GM21360 (cell line): ENCODE measurements at regions not wholly inside any gene's neighbourhood (a gene's known extent, or its start where the extent isn't known, plus 50 kb on each side); places are given as distances from the start of the nearest gene placed in this dataset.
"Not testable (repeated sequence)": the region's sequence is repeated elsewhere in the genome, so short reads cannot be mapped to it uniquely, and the experiment has no call there.

Experiments
- ATAC-seq: cut with Tn5 transposase; IDR thresholded peaks from one replicate; pipeline ENCODE4 v1.9.1; 2021; ENCODE audit warnings: mild to moderate bottlenecking, moderate library complexity; ENCODE audit not compliant: unreplicated experiment

DNA sequence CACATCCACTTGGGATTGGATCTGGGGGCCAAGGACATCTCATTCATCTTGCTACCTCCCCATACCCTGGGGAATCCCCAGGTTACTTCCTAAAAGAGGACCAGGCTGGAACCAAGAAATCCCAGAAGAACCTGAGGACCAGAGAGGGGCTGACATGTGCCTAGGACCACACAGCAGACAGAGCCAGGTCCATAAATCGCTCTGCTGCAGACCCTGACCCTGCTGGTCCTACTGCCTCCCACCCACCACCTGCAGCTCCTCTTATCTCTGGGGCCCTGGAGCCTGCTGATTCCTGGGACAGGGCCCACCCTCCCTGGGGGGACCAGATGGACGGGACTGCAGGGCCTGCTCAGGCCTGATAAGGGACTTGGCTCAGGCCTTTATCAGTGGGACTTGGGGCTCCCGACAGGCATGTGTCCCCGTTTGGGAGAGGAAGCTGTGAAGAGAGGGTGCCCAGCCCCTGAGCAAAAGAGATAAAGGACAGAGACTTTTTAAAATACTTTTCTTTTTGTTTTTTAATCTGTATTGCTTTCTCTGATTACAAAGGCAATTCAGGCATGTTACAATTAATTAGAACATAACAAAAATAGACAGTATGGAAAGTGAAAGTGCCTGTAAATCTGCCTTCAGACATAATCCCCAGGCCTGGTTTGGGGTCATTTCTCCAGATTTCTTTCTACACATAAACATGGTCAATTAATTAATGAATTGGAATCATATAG is 101.3 kb upstream of the LARP1 start:
- no peak for ATAC-seq

DNA sequence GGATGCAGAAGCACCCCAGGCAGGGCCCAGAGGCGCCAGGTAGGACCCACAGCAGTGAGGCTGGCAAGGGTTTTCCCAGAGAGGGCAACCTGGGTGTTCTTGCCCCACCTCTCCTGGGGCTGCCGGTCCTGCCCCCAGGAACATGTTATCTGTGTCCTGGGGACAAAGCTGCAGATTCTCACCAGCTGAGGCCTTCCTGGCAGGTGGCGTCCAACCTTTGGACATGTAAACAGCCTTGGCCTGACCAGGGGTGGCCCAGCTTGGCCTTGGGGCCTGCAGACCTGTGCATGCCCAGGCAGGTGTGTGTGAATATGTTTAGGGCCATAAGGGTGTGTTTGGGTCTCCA is 101.8 kb upstream of the LARP1 start:
- no peak for ATAC-seq

DNA sequence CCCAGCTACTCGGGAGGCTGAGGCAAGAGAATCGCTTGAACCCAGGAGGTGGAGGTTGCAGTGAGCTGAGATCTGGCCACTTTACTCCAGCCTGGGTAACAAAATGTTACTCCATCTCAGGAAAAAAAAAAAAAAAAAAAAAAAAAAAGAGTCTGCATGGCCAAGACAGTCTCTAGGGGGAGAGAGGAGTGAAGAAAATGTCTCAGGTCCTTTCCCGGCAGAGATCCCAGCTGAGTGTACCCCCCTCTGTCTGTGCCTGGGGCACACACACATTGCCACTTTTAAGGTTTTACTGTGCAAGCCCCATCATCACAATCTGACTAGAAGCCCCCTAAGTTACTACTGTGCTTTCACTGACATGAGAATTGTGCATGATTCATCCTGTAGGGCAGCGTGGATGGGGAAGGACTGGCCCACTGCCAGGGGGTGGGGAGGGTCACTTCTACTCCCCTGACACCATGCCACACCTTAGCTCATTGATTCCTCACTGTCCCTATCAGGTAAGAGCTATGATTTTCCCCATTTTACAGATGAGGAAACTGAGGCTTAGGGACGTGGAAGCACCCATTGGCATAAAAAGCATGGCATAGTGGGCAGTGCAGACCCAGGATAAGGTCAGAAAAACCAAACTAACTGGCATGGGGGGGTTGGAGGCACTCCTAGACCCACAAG is 102.3 kb upstream of the LARP1 start:
- ATAC-seq = no peak

DNA sequence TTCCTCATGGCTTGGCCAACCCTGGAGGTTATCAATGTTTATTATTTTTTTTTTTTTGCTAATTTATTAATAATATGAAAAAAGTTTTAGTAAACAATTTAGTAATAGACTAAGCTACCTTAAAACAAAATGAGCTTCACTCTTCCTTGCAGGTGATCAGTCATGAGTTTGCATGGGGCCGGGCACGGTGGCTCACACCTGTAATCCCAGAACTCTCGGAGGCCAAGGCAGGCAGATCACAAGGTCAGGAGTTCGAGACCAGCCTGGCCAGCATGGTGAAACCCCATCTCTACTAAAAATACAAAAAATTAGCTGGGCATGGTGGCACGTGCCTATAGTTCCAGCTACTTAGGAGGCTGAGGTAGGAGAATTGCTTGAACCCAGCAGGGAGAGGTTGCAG is 103.4 kb upstream of the LARP1 start:
- not testable (repeated sequence) for ATAC-seq

DNA sequence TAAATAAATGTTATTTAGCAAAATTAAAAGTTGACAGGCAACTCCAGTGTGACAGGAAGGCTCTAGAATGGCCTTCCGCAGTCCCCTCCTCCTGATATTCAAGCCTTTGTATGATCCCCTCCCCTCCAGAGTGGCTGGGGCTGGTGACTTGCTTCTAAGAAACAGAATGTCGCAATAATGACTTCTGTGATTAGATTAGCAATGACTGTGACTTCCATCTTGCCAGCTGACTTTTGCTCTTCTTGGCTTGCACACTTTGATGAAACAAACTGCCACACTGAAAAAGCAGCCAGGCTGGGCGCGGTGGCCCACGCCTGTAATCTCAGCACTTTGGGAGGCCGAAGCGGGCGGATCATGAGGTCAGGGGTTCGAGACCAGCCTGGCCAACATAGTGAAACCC is 106.5 kb upstream of the LARP1 start:
- no peak for ATAC-seq

DNA sequence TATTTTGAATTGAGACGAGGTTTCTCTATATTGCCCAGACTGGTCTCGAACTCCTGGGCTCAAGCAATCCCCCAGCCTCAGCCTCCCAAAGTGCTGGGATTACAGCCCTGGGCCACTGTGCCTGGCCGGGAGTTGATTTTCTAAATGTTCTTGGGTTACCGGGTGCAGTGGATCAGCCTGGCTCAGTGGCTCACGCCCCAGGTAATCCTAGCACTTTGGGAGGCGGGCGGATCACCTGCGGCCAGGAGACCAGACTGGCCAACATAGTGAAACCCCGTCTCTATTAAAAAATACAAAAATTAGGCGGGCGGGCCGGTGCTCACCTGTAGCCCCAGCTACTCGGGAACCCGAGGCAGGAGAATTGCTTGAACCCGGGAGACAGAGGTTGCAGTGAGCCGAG is 106.9 kb upstream of the LARP1 start:
- ATAC-seq = no peak

DNA sequence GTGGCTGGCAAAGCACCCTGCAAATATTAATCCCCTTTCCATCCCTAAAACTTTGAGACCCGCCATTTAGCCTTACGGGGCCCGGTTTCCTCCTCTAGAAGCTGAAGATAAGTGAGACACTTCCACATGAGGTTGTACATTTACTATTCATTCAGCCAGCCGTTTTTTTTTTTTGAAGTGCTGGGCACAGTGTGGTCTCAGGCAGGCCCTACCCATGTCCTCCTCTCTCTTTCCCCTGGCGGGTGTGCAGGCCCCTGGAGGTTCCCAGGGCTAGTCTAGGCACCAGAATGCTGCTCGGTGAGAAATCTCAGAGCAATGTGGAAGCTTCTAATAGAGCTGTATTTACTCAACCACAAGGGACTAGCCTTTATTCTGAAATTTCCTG is 107.4 kb upstream of the LARP1 start:
- no peak for ATAC-seq

DNA sequence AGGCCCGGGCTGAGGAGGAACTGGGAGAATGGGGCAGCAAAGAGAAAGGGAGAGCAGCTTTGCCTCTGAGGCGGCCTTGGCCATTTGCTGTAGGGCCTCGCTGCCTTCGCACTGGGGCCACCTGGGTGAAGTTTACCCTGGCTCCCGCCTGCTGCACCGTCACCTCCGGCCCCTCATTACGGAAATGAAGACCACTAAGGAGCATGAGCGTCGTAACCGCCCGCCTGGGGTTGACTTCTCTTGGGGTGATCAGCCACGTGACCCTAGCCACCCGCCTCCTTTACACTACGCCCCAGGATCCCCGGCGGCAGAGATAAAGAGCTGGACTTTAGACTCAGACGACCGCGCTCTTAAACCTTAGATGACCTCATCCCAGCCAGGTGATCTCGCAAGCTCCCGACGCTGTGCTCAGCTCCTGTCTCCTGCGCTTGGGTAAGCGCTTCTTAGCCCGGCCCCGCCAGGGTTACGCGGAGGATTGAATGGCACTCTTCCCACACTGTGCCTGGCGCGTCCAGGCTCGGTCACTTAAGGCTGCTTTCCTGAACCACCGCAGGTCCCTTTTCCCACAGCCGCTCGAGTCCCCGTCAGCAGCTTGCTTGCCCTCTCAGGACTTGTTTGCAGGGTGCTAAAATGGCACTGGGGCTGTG is 107.9 kb upstream of the LARP1 start:
- ATAC-seq = no peak

DNA sequence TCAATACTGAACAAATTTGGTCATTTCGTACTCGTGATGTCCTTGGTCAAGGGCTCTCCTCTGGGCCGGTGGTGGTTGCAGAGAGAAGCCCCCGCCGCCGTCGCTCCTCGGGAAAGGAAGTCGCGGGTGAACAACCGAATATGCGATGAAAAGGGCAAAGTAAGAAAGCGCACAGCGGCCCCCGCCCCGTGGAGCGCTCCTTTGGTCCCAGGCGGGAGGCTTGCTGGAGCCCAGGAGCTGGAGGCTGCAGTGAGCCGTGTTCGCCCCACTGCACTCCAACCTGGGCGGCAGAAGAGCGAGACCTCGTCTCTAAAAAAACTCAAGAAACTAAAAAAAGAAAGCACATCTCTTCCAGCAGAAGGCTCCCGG is 108.4 kb upstream of the LARP1 start:
- no peak for ATAC-seq

DNA sequence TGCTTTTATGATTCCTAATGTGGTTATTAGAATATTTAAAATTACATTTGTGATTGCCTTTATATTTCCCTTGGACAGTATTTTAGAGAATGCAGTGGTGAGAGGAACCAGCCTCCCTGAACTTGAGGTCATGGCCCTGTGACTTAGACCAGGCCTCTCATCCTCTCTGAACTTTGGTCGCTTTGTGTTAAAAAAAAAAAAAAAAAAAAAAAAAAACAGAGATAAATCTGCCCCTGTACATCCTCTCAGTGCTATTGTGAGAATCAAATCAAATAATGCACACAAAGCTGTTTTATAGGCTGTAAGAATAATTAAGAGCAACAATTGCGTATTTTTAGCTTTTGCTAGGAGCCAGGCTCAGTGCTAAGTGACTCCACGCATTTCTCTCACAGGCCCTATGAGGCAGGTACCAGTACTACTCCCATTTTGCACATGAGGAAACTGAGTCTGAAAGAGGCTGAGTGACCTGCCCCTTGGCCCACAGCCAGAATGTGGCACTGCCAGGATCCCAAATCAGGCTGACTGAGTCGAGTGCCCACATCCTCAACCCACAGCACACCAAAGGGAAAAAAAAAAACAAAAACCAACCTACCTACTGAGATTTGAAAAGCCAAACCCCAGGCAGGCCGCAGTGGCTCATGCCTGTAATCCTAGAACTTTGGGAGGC is 110.3 kb upstream of the LARP1 start:
- no peak for ATAC-seq

DNA sequence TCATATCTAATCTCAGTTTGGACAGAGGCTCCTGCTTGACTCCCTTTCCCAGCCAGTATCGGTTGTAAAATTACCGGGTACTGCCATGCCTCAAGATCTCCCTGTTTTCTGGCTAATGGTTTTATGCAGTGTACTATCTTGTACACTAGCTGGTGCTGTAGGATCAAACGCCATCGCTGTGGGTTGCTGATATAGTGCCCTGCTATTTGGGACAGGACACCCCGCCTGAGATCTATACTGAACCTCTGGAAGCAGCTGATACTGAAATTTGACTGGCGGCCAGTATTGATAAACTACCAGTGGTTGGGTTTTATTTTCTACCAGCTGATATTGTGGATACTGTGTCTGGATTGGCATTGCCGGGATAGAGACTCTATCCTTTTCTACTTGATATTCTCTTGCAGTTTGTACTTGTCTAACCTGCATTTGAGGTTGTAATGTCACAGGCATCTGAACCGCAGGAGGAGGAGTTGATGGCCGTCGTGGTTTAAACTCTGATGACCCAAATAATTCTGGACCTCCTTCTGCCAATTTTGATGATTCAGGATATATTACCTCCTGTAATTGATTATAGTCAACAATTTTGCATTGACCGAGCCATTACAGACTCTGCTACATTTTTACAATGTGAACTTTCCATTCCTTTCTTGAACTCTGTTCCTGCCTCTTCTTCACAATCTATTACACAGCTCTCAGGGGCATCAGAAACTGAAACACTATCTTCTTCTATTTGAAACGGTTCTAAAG is 112.5 kb upstream of the LARP1 start:
- no peak for ATAC-seq

DNA sequence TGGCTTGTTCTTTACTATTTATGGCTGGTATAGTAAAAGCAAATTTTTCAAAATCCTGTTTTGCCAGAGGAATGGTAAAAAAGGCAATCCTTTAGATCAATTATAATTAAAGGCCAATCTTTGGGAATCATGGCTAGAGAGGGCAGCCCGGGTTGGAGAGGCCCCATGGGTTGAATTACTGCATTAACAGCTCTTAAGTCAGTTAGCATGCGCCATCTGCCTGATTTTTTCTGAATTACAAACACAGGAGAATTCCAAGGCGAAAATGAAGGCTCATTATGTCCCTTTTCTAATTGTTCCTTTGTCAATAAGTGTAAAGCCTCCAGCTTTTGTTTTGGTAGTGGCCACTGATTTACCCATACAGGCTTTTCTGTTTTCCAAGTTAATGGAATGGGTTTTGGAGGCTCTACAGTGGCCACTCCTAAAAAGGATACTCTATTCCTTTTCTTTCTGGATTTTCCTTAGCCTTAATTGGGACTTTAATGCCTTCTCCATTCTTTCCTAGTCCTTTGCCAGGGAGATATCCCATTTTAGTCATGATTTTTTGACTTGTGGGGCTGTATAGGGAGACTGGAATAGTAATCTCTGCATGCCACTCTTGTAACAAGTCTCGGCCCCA is 114.9 kb upstream of the LARP1 start:
- not testable (repeated sequence) for ATAC-seq

DNA sequence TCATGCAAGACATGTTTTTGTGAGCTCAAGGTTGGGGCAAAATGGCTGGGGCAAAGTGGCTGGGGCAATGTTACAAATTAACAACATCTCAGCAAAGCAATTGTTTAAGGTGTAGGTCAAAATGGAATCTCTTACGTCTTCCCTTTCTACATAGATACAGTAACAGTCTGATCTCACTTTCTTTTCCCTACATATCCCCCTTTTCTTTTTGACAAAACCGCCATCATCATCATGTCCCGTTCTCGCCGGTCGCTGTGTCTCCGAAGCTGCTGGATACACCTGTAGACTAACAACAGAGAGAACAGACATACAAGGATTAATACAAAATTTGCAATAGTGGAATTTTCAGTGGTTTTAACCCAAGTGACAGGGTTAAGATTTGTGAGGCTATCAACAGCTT is 118.4 kb upstream of the LARP1 start:
- not testable (repeated sequence) for ATAC-seq

DNA sequence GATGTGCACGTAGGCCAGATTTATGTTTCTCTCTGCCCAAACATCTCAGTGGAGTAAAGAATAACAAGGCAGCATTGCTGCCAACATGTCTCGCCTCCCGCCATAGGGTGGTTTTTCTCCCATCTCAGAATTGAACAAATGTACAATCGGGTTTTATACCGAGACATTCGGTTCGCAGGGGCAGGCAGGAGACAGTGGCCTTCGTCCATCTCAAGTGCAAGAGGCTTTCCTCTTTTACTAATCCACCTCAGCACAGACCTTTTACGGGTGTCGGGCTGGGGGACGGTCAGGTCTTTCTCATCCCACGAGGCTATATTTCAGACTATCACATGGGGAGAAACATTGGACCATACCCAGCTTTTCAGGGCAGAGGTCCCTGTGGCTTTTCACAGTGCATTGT is 118.9 kb upstream of the LARP1 start:
- not testable (repeated sequence) for ATAC-seq

DNA sequence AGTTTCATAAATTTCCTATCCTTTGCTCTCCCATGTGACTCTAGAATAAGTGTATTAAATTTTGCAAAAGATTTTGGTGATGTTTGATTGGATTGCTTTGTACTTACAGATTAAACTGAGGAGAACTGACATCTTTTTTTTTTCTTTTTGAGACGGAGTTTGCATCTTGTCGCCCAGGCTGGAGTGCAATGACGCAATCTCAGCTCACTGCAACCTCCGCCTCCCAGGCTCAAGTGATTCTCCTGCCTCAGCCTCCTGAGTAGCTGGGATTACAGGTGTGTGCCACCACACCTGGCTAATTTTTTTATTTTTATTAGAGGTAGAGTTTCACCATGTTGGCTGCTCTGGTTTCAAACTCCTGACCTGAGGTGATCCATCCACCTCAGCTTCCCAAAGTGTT is 121.4 kb upstream of the LARP1 start:
- ATAC-seq = not testable (repeated sequence)

DNA sequence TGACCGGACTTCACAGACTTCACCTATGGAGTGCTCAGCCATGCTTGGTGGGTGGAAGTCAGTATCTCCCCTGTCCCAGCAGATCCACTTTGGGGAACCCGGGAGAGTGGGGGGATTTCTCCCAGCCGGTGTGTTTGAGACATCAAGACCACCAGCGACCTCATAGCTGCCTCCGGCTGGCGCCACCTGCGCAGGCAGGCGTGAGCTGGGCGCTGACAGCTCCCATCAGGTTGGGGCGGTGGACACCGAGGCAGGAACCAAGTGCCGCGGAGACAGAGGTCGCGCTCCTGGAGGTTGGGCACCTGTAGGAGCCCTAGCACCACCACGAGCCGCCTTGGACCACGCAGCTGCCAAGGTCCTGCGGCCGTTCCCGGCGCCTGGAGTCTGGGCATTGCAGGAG is 124.0 kb upstream of the LARP1 start:
- no peak for ATAC-seq

DNA sequence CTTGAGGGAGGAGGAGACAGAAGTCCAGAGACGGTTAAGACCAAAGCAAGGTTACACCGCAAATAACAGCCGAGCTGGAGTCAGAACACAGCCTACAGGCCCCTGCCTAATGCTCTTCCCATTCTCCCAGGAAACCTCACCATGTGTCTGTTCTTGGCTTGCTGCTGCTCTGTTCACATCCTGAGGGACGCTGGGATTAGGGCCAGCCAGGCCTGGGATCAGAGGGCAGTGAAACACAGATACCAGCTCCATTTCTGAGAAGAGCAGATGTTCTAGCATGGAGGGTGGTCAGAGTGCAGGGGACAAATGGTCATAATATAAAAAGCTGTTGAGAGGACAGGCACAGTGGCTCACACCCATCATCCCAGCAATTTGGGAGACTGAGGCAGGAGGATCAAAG is 124.8 kb upstream of the LARP1 start:
- no peak for ATAC-seq

DNA sequence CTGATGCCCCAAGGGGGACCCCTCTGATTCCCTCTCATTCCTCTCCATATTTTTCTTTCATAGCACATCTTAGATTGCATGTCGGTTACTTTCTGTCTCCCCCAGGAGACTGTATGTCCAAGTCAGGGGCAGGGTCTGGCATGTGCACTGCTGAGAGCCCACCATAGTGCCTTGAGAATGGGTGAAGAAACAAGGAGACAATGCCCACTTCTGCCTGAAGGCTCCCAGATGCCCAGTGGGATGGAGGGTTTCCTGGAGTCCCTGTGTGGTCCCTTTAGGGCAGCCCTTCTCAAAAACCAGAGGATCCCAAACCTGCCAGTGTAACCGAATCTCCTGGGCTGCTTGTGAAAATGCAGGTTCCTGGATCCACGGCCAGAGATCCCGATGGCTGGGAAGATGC is 126.5 kb upstream of the LARP1 start:
- ATAC-seq = no peak

DNA sequence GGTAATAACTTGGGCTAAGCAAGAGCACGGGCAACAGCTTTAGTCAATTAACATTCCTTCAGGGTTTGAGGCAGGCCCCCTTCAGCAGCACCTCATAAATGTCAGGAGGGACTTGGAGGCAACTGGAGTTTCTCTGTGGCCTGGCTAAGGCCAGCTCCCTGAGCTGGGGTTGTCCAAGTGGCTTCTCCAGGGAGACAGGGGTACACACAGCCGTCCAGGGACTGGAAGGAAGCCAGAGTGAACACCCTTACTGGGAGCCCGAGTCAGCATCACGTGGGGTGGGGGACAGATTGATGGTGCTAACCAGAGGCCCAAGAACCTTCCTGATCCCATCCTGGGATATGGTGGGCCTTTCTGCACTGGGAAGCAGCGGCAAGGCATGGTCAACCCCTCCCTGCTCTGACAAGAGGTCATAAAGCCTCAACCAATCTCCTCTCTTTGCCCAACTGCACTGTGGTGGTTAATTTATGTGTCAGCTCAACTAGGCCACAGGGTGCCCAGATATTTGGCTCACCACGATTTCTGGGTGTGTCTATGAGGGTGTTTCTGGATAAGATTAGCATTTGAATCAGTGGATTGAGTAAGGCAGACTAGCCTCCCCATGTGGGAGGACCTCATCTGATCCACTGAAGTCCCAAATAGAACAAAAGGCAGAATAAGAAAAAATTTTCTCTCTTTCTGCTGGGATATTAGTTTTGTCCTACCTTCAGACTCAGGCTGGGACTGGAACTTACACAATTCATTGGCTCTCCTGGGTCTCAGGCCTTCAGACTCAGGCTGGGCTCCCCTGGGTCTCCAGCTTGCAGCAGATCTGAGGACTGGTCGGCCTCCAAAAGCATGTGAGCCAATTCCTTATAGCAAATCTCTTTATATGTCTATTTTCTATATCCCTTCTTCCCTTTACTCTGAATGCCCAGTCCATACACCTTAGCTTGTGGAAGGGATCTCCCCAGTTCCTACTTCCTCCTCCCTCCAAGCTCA is 127.2 kb upstream of the LARP1 start:
- ATAC-seq = no peak
